Neural progenitor cell (in vitro differentiated cells): ENCODE measurements at regions not wholly inside any gene's neighbourhood (a gene's known extent, or its start where the extent isn't known, plus 50 kb on each side); places are given as distances from the start of the nearest gene placed in this dataset.

Experiments used
- DNase-seq: peaks from one replicate; pipeline ENCODE4 v3.0.0-alpha.2; 2016; ENCODE audit warnings: low spot score
- H2AFZ ChIP-seq: fragments of 200-600 bp; sonication (generic); replicated peaks from 2 replicates; pipeline ENCODE4 v1.6.1; 2016; ENCODE audit warnings: antibody characterized with exemption
- H3F3A ChIP-seq: fragments of 200-600 bp; sonication (generic); 2 replicates; pipeline ENCODE4 v1.6.1; 2016; ENCODE audit warnings: antibody characterized with exemption, low read depth
- H3K27ac ChIP-seq: fragments of 200-600 bp; sonication (generic); 2 replicates; pipeline ENCODE4 v1.5.1; 2016; ENCODE audit warnings: mild to moderate bottlenecking
- H3K27me3 ChIP-seq: fragments of 200-600 bp; sonication (generic); 2 replicates; pipeline ENCODE4 v1.6.1; 2016; ENCODE audit warnings: mild to moderate bottlenecking, moderate library complexity
- H3K36me3 ChIP-seq: fragments of 200-600 bp; sonication (generic); 2 replicates; pipeline ENCODE4 v1.5.1; 2016
- H3K4me1 ChIP-seq: fragments of 200-600 bp; sonication (generic); 2 replicates; pipeline ENCODE4 v1.6.1; 2016; ENCODE audit warnings: mixed run types
- H3K4me2 ChIP-seq: fragments of 200-600 bp; sonication (generic); 2 replicates; pipeline ENCODE4 v1.6.1; 2016
- H3K4me3 ChIP-seq: fragments of 200-600 bp; sonication (generic); 2 replicates; pipeline ENCODE4 v1.5.1; 2016
- H3K79me2 ChIP-seq: fragments of 200-600 bp; sonication (generic); 2 replicates; pipeline ENCODE4 v1.6.1; 2016; ENCODE audit warnings: low read depth
- H3K9ac ChIP-seq: fragments of 200-600 bp; sonication (generic); 2 replicates; pipeline ENCODE4 v1.6.1; 2016
- H3K9me3 ChIP-seq: fragments of 200-600 bp; sonication (generic); 2 replicates; pipeline ENCODE4 v1.5.1; 2016; ENCODE audit warnings: low read depth
- H4K20me1 ChIP-seq: fragments of 200-600 bp; sonication (generic); 2 replicates; pipeline ENCODE4 v1.6.1; 2016; ENCODE audit warnings: low read depth
- H3K27ac Mint-ChIP-seq: 3 replicates; pipeline ENCODE4 v1.8.0; 2021; ENCODE audit warnings: mixed read lengths
- H3K27me3 Mint-ChIP-seq: 2 replicates; pipeline ENCODE4 v1.8.0; 2022; ENCODE audit warnings: low read depth, mild to moderate bottlenecking, inconsistent platforms, moderate library complexity, mixed read lengths; ENCODE audit not compliant: insufficient read depth
- H3K36me3 Mint-ChIP-seq: 3 replicates; pipeline ENCODE4 v1.8.0; 2021; ENCODE audit warnings: mixed read lengths
- H3K4me1 Mint-ChIP-seq: 3 replicates; pipeline ENCODE4 v1.8.0; 2021; ENCODE audit warnings: mixed read lengths
- H3K4me3 Mint-ChIP-seq: 3 replicates; pipeline ENCODE4 v1.8.0; 2021; ENCODE audit warnings: mild to moderate bottlenecking, moderate library complexity, mixed read lengths
- H3K9me3 Mint-ChIP-seq: 3 replicates; pipeline ENCODE4 v1.8.0; 2020; ENCODE audit warnings: mixed read lengths
- EZH2 ChIP-seq: fragments of 200-600 bp; sonication (generic); IDR thresholded peaks from 2 replicates; pipeline ENCODE4 v1.6.1; 2017; ENCODE audit warnings: antibody characterized with exemption, mild to moderate bottlenecking, moderate library complexity
- EZH2phosphoT487 ChIP-seq: fragments of 200-600 bp; sonication (generic); IDR thresholded peaks from 2 replicates; pipeline ENCODE4 v1.6.1; 2017; ENCODE audit warnings: antibody characterized with exemption
- TF ChIP-seq, protein P1 (sequence below): fragments of 200-600 bp; sonication (generic); IDR thresholded peaks from 2 replicates; pipeline ENCODE4 v1.5.1; 2017; ENCODE audit warnings: antibody characterized with exemption, mild to moderate bottlenecking

DNA sequence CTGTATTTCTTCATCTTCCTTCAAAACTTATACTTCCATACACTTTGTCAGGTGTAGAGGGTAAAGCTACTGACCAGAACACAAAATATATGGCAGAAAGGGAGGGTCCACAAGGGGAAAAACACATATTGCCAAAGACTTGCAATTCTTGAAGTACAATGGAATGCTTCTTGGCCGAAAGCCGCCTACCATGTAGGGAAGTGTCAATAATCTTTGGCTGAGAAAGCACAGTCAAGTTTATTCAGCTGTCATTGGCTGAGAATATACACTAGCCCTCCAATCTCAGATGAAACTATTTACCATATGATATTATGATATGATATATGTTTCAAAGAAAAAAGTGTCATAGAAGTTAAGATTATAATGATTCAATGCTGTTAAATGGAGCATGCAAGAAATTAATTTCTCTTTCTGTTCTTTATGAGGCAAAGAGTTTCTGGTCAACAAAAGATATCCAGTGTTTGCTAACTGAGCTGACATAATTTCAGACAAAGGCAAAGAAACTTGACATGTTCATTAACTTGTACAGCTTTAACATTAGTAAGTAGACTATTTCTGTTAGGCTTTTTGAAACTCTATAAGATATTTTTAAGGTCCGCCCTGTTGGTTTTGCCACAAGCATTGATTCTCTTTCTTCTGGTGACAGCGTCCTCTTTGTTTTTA is 89.0 kb upstream of the LPP start:
- no peaks in the 10 kb centered on the region for H3K27me3 Mint-ChIP-seq
- no peaks in the 10 kb centered on the region for H3K27me3 ChIP-seq

DNA sequence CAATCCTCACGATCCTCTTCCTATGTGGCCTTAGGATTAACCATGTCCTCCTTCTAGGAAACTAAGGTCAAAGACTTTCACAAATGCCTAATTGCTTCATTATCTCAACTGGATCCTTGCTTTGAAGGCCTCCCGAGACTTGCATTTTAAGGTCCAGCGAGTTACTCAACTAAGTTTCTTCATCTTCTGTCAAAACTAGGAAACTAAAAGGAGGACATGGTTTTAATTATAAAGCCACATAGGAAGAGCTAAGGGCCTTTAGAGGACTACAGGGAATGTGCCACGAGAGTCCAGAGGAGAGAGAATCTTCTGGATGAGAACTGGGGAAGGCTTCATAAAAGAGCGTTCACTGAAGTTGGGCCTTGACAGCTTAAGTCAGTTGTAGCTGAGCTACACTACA is 87.8 kb upstream of the LPP start:
- no peaks in the 10 kb centered on the region for H3F3A ChIP-seq

More for the DNA sequence above, 89.0 kb upstream of the LPP start:
- peaks cover 3% of the 10 kb centered on the region for H3K9me3 Mint-ChIP-seq
- H3K4me3 Mint-ChIP-seq = no peak overlapping the region
- no peak overlapping the region for H3K4me3 ChIP-seq
- no peak overlapping the region for H2AFZ ChIP-seq
- H3K9me3 ChIP-seq = no peaks in the 10 kb centered on the region
- H3K4me1 ChIP-seq = no peaks in the 10 kb centered on the region
- no peaks in the 10 kb centered on the region for H4K20me1 ChIP-seq
- no peak overlapping the region for H3K9ac ChIP-seq
- no peaks in the 10 kb centered on the region for H3K4me1 Mint-ChIP-seq
- no peaks in the 10 kb centered on the region for H3K36me3 Mint-ChIP-seq
- DNase-seq = no peak
- H3K27ac ChIP-seq = no peak overlapping the region
- no peaks in the 10 kb centered on the region for H3F3A ChIP-seq
- TF ChIP-seq EZH2phosphoT487 = no peak
- no peaks in the 10 kb centered on the region for H3K79me2 ChIP-seq
- no peaks in the 10 kb centered on the region for H3K36me3 ChIP-seq
- H3K4me2 ChIP-seq = no peak overlapping the region
- H3K27ac Mint-ChIP-seq = no peak overlapping the region

DNA sequence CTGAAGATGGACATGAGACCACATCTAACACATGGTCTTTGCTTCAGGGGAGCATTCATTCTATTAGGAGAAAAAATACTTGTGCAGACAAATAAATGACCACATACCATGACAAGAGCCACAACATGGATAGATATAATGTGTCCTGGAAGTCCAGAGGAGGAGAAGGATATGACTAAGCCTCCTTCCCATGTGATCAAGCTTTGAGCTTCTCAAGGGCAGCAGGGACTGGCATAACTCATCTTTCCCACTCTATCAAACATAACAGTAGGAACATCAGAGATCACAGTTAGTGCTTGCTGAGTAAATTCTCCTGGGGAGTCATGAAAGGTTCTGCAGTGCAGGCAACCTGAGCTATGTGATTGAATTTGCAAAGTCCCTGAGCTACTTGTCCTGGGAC is 86.0 kb upstream of the LPP start:
- H3F3A ChIP-seq = no peaks in the 10 kb centered on the region
- Mint-ChIP-seq H3K4me1 (no peaks in the 10 kb centered on the region), H3K36me3 (no peaks in the 10 kb centered on the region), H3K4me3 (no peak overlapping the region), H3K27ac (no peak overlapping the region), H3K27me3 (no peaks in the 10 kb centered on the region), H3K9me3 (peaks cover 3% of the 10 kb centered on the region)
- H4K20me1 ChIP-seq = no peaks in the 10 kb centered on the region
- no peak overlapping the region for H3K9ac ChIP-seq
- H2AFZ ChIP-seq = peak overlapping the region; percentile 15
- H3K36me3 ChIP-seq = no peaks in the 10 kb centered on the region
- no peaks in the 10 kb centered on the region for H3K79me2 ChIP-seq
- H3K9me3 ChIP-seq = no peaks in the 10 kb centered on the region
- no peak for DNase-seq
- TF ChIP-seq, protein P1, sequence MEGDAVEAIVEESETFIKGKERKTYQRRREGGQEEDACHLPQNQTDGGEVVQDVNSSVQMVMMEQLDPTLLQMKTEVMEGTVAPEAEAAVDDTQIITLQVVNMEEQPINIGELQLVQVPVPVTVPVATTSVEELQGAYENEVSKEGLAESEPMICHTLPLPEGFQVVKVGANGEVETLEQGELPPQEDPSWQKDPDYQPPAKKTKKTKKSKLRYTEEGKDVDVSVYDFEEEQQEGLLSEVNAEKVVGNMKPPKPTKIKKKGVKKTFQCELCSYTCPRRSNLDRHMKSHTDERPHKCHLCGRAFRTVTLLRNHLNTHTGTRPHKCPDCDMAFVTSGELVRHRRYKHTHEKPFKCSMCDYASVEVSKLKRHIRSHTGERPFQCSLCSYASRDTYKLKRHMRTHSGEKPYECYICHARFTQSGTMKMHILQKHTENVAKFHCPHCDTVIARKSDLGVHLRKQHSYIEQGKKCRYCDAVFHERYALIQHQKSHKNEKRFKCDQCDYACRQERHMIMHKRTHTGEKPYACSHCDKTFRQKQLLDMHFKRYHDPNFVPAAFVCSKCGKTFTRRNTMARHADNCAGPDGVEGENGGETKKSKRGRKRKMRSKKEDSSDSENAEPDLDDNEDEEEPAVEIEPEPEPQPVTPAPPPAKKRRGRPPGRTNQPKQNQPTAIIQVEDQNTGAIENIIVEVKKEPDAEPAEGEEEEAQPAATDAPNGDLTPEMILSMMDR = no peak
- no peak for TF ChIP-seq EZH2phosphoT487
- no peak for TF ChIP-seq EZH2
- no peak overlapping the region for H3K4me2 ChIP-seq
- no peak overlapping the region for H3K27ac ChIP-seq
- H3K4me1 ChIP-seq = no peaks in the 10 kb centered on the region
- H3K4me3 ChIP-seq = no peak overlapping the region
- H3K27me3 ChIP-seq = no peaks in the 10 kb centered on the region

More for the DNA sequence above, 87.8 kb upstream of the LPP start:
- Histone ChIP-seq H3K9me3 (no peaks in the 10 kb centered on the region), H3K4me1 (no peaks in the 10 kb centered on the region), H2AFZ (no peak overlapping the region), H3K9ac (no peak overlapping the region), H3K4me3 (no peak overlapping the region), H3K27ac (no peak overlapping the region), H3K36me3 (no peaks in the 10 kb centered on the region), H3K4me2 (no peak overlapping the region), H4K20me1 (no peaks in the 10 kb centered on the region), H3K27me3 (no peaks in the 10 kb centered on the region), H3K79me2 (no peaks in the 10 kb centered on the region)
- Mint-ChIP-seq H3K27ac (no peak overlapping the region), H3K4me1 (no peaks in the 10 kb centered on the region), H3K36me3 (no peaks in the 10 kb centered on the region), H3K4me3 (no peak overlapping the region), H3K27me3 (no peaks in the 10 kb centered on the region), H3K9me3 (peaks cover 3% of the 10 kb centered on the region)
- TF ChIP-seq EZH2 (no peak), EZH2phosphoT487 (no peak)
- TF ChIP-seq, protein P1 = no peak
- no peak for DNase-seq

DNA sequence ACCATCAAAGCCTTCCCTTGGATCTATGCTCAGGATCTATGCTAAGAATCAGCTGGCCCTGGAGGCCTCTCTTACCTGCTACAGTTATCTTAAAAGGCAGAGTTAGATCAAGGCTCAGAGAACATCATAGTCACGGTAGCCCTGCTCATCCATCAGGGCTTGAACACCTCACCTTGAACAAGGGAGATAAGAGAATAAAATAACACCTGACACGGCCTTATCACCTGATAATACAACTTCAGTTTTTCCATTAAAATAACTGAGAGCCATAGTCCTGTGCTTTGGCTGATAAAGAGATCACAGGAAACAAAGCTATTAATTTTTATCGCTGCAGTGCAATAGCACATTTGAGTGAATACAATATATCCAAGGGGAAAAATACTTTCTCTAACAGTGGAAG is 85.6 kb upstream of the LPP start:
- Histone ChIP-seq H3K79me2 (no peaks in the 10 kb centered on the region), H2AFZ (no peak overlapping the region), H3K9ac (no peak overlapping the region), H3K9me3 (no peaks in the 10 kb centered on the region), H3K4me2 (no peak overlapping the region), H3K4me3 (no peak overlapping the region), H3K36me3 (no peaks in the 10 kb centered on the region), H3K4me1 (no peaks in the 10 kb centered on the region), H3F3A (no peaks in the 10 kb centered on the region), H3K27ac (no peak overlapping the region), H3K27me3 (no peaks in the 10 kb centered on the region), H4K20me1 (no peaks in the 10 kb centered on the region)
- peaks cover 3% of the 10 kb centered on the region for H3K9me3 Mint-ChIP-seq
- no peak overlapping the region for H3K27ac Mint-ChIP-seq
- H3K27me3 Mint-ChIP-seq = no peaks in the 10 kb centered on the region
- no peaks in the 10 kb centered on the region for H3K4me1 Mint-ChIP-seq
- no peak overlapping the region for H3K4me3 Mint-ChIP-seq
- no peaks in the 10 kb centered on the region for H3K36me3 Mint-ChIP-seq
- no peak for DNase-seq
- TF ChIP-seq, protein P1 = no peak
- no peak for TF ChIP-seq EZH2phosphoT487
- no peak for TF ChIP-seq EZH2
